SK-N-SH (cell line): ENCODE measurements at regions not wholly inside any gene's neighbourhood (a gene's known extent, or its start where the extent isn't known, plus 50 kb on each side); places are given as distances from the start of the nearest gene placed in this dataset.
"Not testable (repeated sequence)": the region's sequence is repeated elsewhere in the genome, so short reads cannot be mapped to it uniquely, and the experiment has no call there.

Source experiments
- CTCF ChIA-PET: fragments of 300-600, 350-600 bp; formaldehyde crosslinking; extraction: SDS; loops from one replicate; lab custom pipeline; 2021; lab: Yijun Ruan, JAX
- POLR2A ChIA-PET: fragments of 350-600 bp; sonication (Branson Sonifier 250); formaldehyde crosslinking; extraction: SDS; loops from one replicate; lab custom pipeline; 2020; ENCODE audit warnings: antibody characterized with exemption, inconsistent platforms; lab: Yijun Ruan, JAX
- DNase-seq: peaks from one replicate; pipeline ENCODE4 v3.0.0; 2012
- H2AFZ ChIP-seq: fragments of 200-600 bp; sonication (generic); 2 replicates; pipeline ENCODE4 v1.8.1; 2016; ENCODE audit warnings: antibody characterized with exemption, mild to moderate bottlenecking, low read depth
- H3F3A ChIP-seq: fragments of 200-600 bp; sonication (generic); replicated peaks from 2 replicates; pipeline ENCODE3; 2016; ENCODE audit warnings: antibody characterized with exemption, mild to moderate bottlenecking; ENCODE audit not compliant: insufficient read depth
- H3K27ac ChIP-seq, 2 experiments: fragments of 200-500 bp in 1 of 2; fragments of 200-600 bp in 1 of 2; sonication (Bioruptor generic) in 1 of 2; sonication (generic), shearing (Covaris generic) in 1 of 2; 2 replicates each; pipeline versions ENCODE4 v1.5.1 to v1.6.1; 2014 to 2016; ENCODE audit warnings: low read depth in 2 of 2, inconsistent platforms in 1 of 2, low read length in 1 of 2, mild to moderate bottlenecking in 1 of 2, mixed read lengths in 1 of 2
- H3K27me3 ChIP-seq: fragments of 200-600 bp; sonication (generic), shearing (Covaris generic); 2 replicates; pipeline ENCODE4 v1.6.1; 2016; ENCODE audit warnings: mixed run types; ENCODE audit not compliant: insufficient read depth
- H3K36me3 ChIP-seq, 2 experiments: fragments of 200-500 bp in 1 of 2; fragments of 200-600 bp in 1 of 2; sonication (Bioruptor generic) in 1 of 2; sonication (generic) in 1 of 2; replicated peaks in 1 of 2; 2 replicates each; pipeline versions ENCODE3 to v1.5.1; 2014 to 2016; ENCODE audit warnings: low read length in 1 of 2, mild to moderate bottlenecking in 1 of 2; ENCODE audit not compliant: insufficient read depth in 2 of 2, control insufficient read depth in 1 of 2
- H3K4me1 ChIP-seq, 2 experiments: fragments of 200-500 bp in 1 of 2; fragments of 200-600 bp in 1 of 2; sonication (Bioruptor generic) in 1 of 2; sonication (generic), shearing (Covaris generic) in 1 of 2; 2 replicates each; pipeline versions ENCODE4 v1.5.1 to v1.6.1; 2014 to 2016; ENCODE audit warnings: low read depth in 1 of 2, low read length in 1 of 2, mixed run types in 1 of 2; ENCODE audit not compliant: insufficient read depth in 2 of 2, control insufficient read depth in 1 of 2
- H3K4me2 ChIP-seq: fragments of 200-600 bp; sonication (generic), shearing (Covaris generic); 2 replicates; pipeline ENCODE4 v1.6.1; 2017; ENCODE audit warnings: mixed run types
- H3K4me3 ChIP-seq, 2 experiments: fragments of 200-500 bp in 1 of 2; fragments of 200-600 bp in 1 of 2; sonication (Bioruptor generic) in 1 of 2; sonication (generic), shearing (Covaris generic) in 1 of 2; 2 replicates each; pipeline versions ENCODE4 v1.5.1 to v1.8.1; 2014 to 2016; ENCODE audit warnings: low read depth in 2 of 2, inconsistent platforms in 1 of 2, low read length in 1 of 2, mild to moderate bottlenecking in 1 of 2, mixed read lengths in 1 of 2, moderate library complexity in 1 of 2
- H3K79me2 ChIP-seq: fragments of 200-600 bp; sonication (generic); 2 replicates; pipeline ENCODE4 v1.8.1; 2017; ENCODE audit warnings: mild to moderate bottlenecking; ENCODE audit not compliant: insufficient read depth
- H3K9ac ChIP-seq: fragments of 200-600 bp; sonication (generic); 2 replicates; pipeline ENCODE4 v1.6.1; 2017; ENCODE audit warnings: mixed run types
- H3K9me2 ChIP-seq: fragments of 200-600 bp; sonication (generic); 2 replicates; pipeline ENCODE4 v1.6.1; 2017; ENCODE audit warnings: mixed run types
- H3K9me3 ChIP-seq: fragments of 200-600 bp; sonication (generic); 2 replicates; pipeline ENCODE4 v1.6.1; 2017; ENCODE audit warnings: mixed run types, mild to moderate bottlenecking, moderate library complexity
- H4K20me1 ChIP-seq: fragments of 200-600 bp; sonication (generic); 2 replicates; pipeline ENCODE4 v1.6.1; 2017; ENCODE audit warnings: mild to moderate bottlenecking, mixed run types; ENCODE audit not compliant: insufficient read depth
- USF2 ChIP-seq: fragments of 150-350 bp; IDR thresholded peaks from 2 replicates; pipeline ENCODE4 v1.6.1; 2017; ENCODE audit warnings: antibody characterized with exemption, low read length, low read depth, borderline replicate concordance
- WGBS: methylation state at CpG from one replicate; pipeline ENCODE4 v1.1.6; 2017; ENCODE audit warnings: low lambda C conversion rate; 5-methylcytosine and 5-hydroxymethylcytosine counted together

GRCh38 chr12:54117392-54117791, 63.8 kb downstream of the HOXC4 start:
- CTCF ChIA-PET, result not testable (repeated sequence)

GRCh38 chr12:54119082-54119481, 65.4 kb downstream of the HOXC4 start:
- H3K36me3 ChIP-seq, H3K9me2 ChIP-seq, H3K9ac ChIP-seq, H2AFZ ChIP-seq, H3K9me3 ChIP-seq, H4K20me1 ChIP-seq, H3K27ac ChIP-seq, H3F3A ChIP-seq, H3K79me2 ChIP-seq, H3K4me3 ChIP-seq, H3K4me2 ChIP-seq, POLR2A ChIA-PET, DNase-seq, H3K27me3 ChIP-seq, H3K4me1 ChIP-seq: not testable (repeated sequence)
- 88% methylated on average over 1 of the region's 1 CpG for WGBS
- CTCF ChIA-PET, result interaction anchor here (1.8 kb wide), 1 partner anchor 82 kb away, joined by 6 read pairs; no protein-coding TSS in a partner anchor

More at GRCh38 chr12:54117392-54117791, 63.8 kb downstream of the HOXC4 start:
- H3K4me1 ChIP-seq, H2AFZ ChIP-seq, H3K27me3 ChIP-seq, H3F3A ChIP-seq, H3K9ac ChIP-seq, H3K4me2 ChIP-seq, H4K20me1 ChIP-seq, H3K4me3 ChIP-seq, H3K9me3 ChIP-seq, H3K9me2 ChIP-seq, DNase-seq, H3K27ac ChIP-seq, POLR2A ChIA-PET, H3K36me3 ChIP-seq, H3K79me2 ChIP-seq: not testable (repeated sequence)
- WGBS, result 66% methylated on average over 4 of the region's 4 CpGs

- H3K9me2 ChIP-seq, CTCF ChIA-PET, H3K27me3 ChIP-seq, H2AFZ ChIP-seq, H3K9ac ChIP-seq, H3K4me3 ChIP-seq, H3F3A ChIP-seq, H3K36me3 ChIP-seq, H3K9me3 ChIP-seq, H4K20me1 ChIP-seq, H3K27ac ChIP-seq, H3K4me2 ChIP-seq, DNase-seq: not testable (repeated sequence)
- POLR2A ChIA-PET, result interaction anchor here (1.1 kb wide), 1 partner anchor 71 kb away, joined by 3 read pairs; no protein-coding TSS in a partner anchor
- Histone ChIP-seq H3K79me2 (peaks cover 15% of the 10 kb centered on the region; the same call in 1 of the 2 replicates), H3K4me1 (peaks cover 7 to 11% of the 10 kb centered on the region in 2 experiments; a peak in 3 of 4 replicates)
- 80% methylated on average over 7 of the region's 7 CpGs for WGBS
These were observed 64.8 kb downstream of the SMUG1 start for GRCh38 chr12:54123981-54124380.

- H3F3A ChIP-seq, H4K20me1 ChIP-seq, H3K36me3 ChIP-seq, H3K9me2 ChIP-seq, DNase-seq, CTCF ChIA-PET, H3K9me3 ChIP-seq, H3K27me3 ChIP-seq: not testable (repeated sequence)
- TF ChIP-seq USF2, result peak; percentile 34; the same call in 1 of the 2 replicates
- Histone ChIP-seq H3K4me3 (peak overlapping the region; percentile 84 to 87), H2AFZ (peak overlapping the region; percentile 98), H3K4me2 (peak overlapping the region; percentile 87), H3K79me2 (peaks cover 15% of the 10 kb centered on the region; the same call in 1 of the 2 replicates), H3K9ac (peak overlapping the region; percentile 70), H3K4me1 (peaks cover 7 to 11% of the 10 kb centered on the region in 2 experiments; a peak in 3 of 4 replicates), H3K27ac (peak overlapping the region in 1 of 2 experiments; percentile 34; a peak in 1 of 4 replicates)
- POLR2A ChIA-PET, result interaction anchor here (0.9 kb wide), 1 partner anchor 93 kb away, joined by 6 read pairs; the partner anchor contains the start of gene HOXC5
- 13% methylated on average over 8 of the region's 12 CpGs for WGBS
These were observed 63.1 kb downstream of the SMUG1 start for GRCh38 chr12:54125708-54126028.
